ENCODE measurements at regions not wholly inside any gene's neighbourhood (a gene's known extent, or its start where the extent isn't known, plus 50 kb on each side); places are given as distances from the start of the nearest gene placed in this dataset.

- no peak overlapping the region for H3K27ac ChIP-seq
- H3K4me3 ChIP-seq, result no peak overlapping the region
Measured at GRCh38 chr3:186414735-186415419, 52.8 kb upstream of the DGKG start.

GRCh38 chr3:186413615-186414415 is 51.8 kb upstream of the DGKG start:
- Histone ChIP-seq H3K4me3 (peak overlapping the region in 2 of 7 experiments; percentile 18 to 22), H3K27ac (peak overlapping the region in 1 of 21 experiments; percentile 43)

GRCh38 chr3:186411994-186412393 is 50.0 kb upstream of the DGKG start:
- H3K27ac ChIP-seq, result no peak overlapping the region
- H3K4me3 ChIP-seq, result no peak overlapping the region
